Activated T-cell treated with anti-CD3 and anti-CD28 coated beads for 24 hours (primary cell): ENCODE measurements at regions not wholly inside any gene's neighbourhood (a gene's known extent, or its start where the extent isn't known, plus 50 kb on each side); places are given as distances from the start of the nearest gene placed in this dataset.
"Not testable (repeated sequence)": the region's sequence is repeated elsewhere in the genome, so short reads cannot be mapped to it uniquely, and the experiment has no call there.

Experiments
- DNase-seq: peaks from one replicate; pipeline ENCODE4 v3.0.0-alpha.2; 2020; ENCODE audit warnings: low read depth

GRCh38 chr7:67359900-67360299 is 363.3 kb downstream of the TYW1 start:
- no peak for DNase-seq

- no peak for DNase-seq
Observed at GRCh38 chr7:67361150-67361549, 364.5 kb downstream of the TYW1 start.

GRCh38 chr7:67364441-67365017 is 367.9 kb downstream of the TYW1 start:
- DNase-seq: no peak

- peak; percentile 35 for DNase-seq
Observed at GRCh38 chr7:67371429-67372305, 375.0 kb downstream of the TYW1 start.

- DNase-seq: not testable (repeated sequence)
Observed at GRCh38 chr7:67373389-67373788, 376.8 kb downstream of the TYW1 start.

GRCh38 chr7:67375427-67375826 is 378.8 kb downstream of the TYW1 start:
- DNase-seq: no peak

GRCh38 chr7:67377939-67378862 is 381.6 kb downstream of the TYW1 start:
- peak; percentile 37 for DNase-seq

- DNase-seq: no peak
Observed at GRCh38 chr7:67380326-67380725, 383.7 kb downstream of the TYW1 start.

- DNase-seq: no peak
Observed at GRCh38 chr7:67380858-67381257, 384.2 kb downstream of the TYW1 start.

GRCh38 chr7:67387851-67388250 is 391.2 kb downstream of the TYW1 start:
- no peak for DNase-seq

- DNase-seq: no peak
Observed at GRCh38 chr7:67391168-67391567, 394.5 kb downstream of the TYW1 start.

- no peak for DNase-seq
Observed at GRCh38 chr7:67392596-67393438, 396.2 kb downstream of the TYW1 start.

- no peak for DNase-seq
Observed at GRCh38 chr7:67393903-67394302, 397.3 kb downstream of the TYW1 start.

GRCh38 chr7:67398916-67399315 is 402.3 kb downstream of the TYW1 start:
- DNase-seq: no peak

GRCh38 chr7:67401492-67401891 is 404.9 kb downstream of the TYW1 start:
- DNase-seq: no peak

- no peak for DNase-seq
Observed at GRCh38 chr7:67402280-67402679, 405.6 kb downstream of the TYW1 start.

- no peak for DNase-seq
Observed at GRCh38 chr7:67406976-67407375, 410.3 kb downstream of the TYW1 start.

GRCh38 chr7:67407392-67408071 is 410.9 kb downstream of the TYW1 start:
- no peak for DNase-seq

GRCh38 chr7:67408109-67408508 is 411.5 kb downstream of the TYW1 start:
- no peak for DNase-seq

GRCh38 chr7:67413670-67414069 is 417.0 kb downstream of the TYW1 start:
- no peak for DNase-seq

GRCh38 chr7:67414858-67415257 is 418.2 kb downstream of the TYW1 start:
- no peak for DNase-seq
